GM23338 (cell line): ENCODE measurements at regions not wholly inside any gene's neighbourhood (a gene's known extent, or its start where the extent isn't known, plus 50 kb on each side); places are given as distances from the start of the nearest gene placed in this dataset.
"Not testable (repeated sequence)": the region's sequence is repeated elsewhere in the genome, so short reads cannot be mapped to it uniquely, and the experiment has no call there.

ENCODE experiments used
- ATAC-seq: fragments of 200-7000 bp; cut with Tn5 transposase; 3 replicates; pipeline ENCODE4 v1.9.1; 2020
- DNase-seq: peaks from one replicate; pipeline ENCODE4 v3.0.0-alpha.2; 2015; ENCODE audit warnings: low spot score
- H2AFZ ChIP-seq: fragments of 200-600 bp; sonication (generic); 2 replicates; pipeline ENCODE4 v1.8.0; 2016; ENCODE audit warnings: antibody characterized with exemption, mild to moderate bottlenecking, moderate library complexity
- H3F3A ChIP-seq: fragments of 200-600 bp; sonication (generic); replicated peaks from 2 replicates; pipeline ENCODE4 v1.8.0; 2017; ENCODE audit warnings: antibody characterized with exemption, mixed run types, low read depth
- H3K27ac ChIP-seq: fragments of 200-600 bp; sonication (generic); 2 replicates; pipeline ENCODE4 v1.6.1; 2016; ENCODE audit warnings: low read depth
- H3K27me3 ChIP-seq: fragments of 200-600 bp; sonication (generic); 2 replicates; pipeline ENCODE4 v1.8.0; 2016; ENCODE audit warnings: mild to moderate bottlenecking, mixed run types, moderate library complexity; ENCODE audit not compliant: insufficient read depth
- H3K36me3 ChIP-seq: fragments of 200-600 bp; sonication (generic); 2 replicates; pipeline ENCODE4 v1.8.0; 2016; ENCODE audit warnings: mild to moderate bottlenecking; ENCODE audit not compliant: insufficient read depth
- H3K4me1 ChIP-seq: fragments of 200-600 bp; sonication (generic); 2 replicates; pipeline ENCODE4 v1.8.0; 2016; ENCODE audit warnings: mild to moderate bottlenecking, moderate library complexity; ENCODE audit not compliant: insufficient read depth
- H3K4me2 ChIP-seq: fragments of 200-600 bp; sonication (generic); 2 replicates; pipeline ENCODE4 v1.7.1; 2017; ENCODE audit warnings: mixed run types
- H3K4me3 ChIP-seq: fragments of 200-600 bp; sonication (generic); 2 replicates; pipeline ENCODE4 v1.6.1; 2016; ENCODE audit warnings: mixed run types
- H3K79me2 ChIP-seq: fragments of 200-600 bp; sonication (generic); replicated peaks from 2 replicates; pipeline ENCODE4 v1.8.0; 2017; ENCODE audit warnings: mild to moderate bottlenecking; ENCODE audit not compliant: insufficient read depth
- H3K9me2 ChIP-seq: fragments of 200-600 bp; sonication (generic); 2 replicates; pipeline ENCODE4 v1.8.0; 2017; ENCODE audit not compliant: insufficient read depth
- H4K20me1 ChIP-seq: fragments of 200-600 bp; sonication (generic); replicated peaks from 2 replicates; pipeline ENCODE4 v1.8.0; 2017; ENCODE audit warnings: mild to moderate bottlenecking; ENCODE audit not compliant: insufficient read depth
- H3K27ac Mint-ChIP-seq: 2 replicates; pipeline ENCODE4 v1.8.0; 2020; ENCODE audit warnings: inconsistent platforms, mild to moderate bottlenecking, moderate library complexity, mixed read lengths
- H3K27me3 Mint-ChIP-seq: 3 replicates; pipeline ENCODE4 v1.8.0; 2022; ENCODE audit warnings: low read depth, mild to moderate bottlenecking, moderate library complexity, mixed read lengths, inconsistent platforms; ENCODE audit not compliant: insufficient read depth, poor library complexity
- H3K36me3 Mint-ChIP-seq: 3 replicates; pipeline ENCODE4 v1.8.0; 2021; ENCODE audit warnings: low read depth, mild to moderate bottlenecking, inconsistent platforms, moderate library complexity, mixed read lengths
- H3K4me1 Mint-ChIP-seq: 3 replicates; pipeline ENCODE4 v1.8.0; 2020; ENCODE audit warnings: mild to moderate bottlenecking, inconsistent platforms, mixed read lengths
- H3K4me3 Mint-ChIP-seq: 3 replicates; pipeline ENCODE4 v1.8.0; 2021; ENCODE audit warnings: moderate library complexity, mild to moderate bottlenecking, inconsistent platforms, mixed read lengths
- H3K9me3 Mint-ChIP-seq: 3 replicates; pipeline ENCODE4 v1.8.0; 2020; ENCODE audit warnings: moderate library complexity, mild to moderate bottlenecking, inconsistent platforms, mixed read lengths
- EZH2 ChIP-seq: fragments of 200-600 bp; sonication (generic); IDR thresholded peaks from one replicate; pipeline ENCODE4 v1.8.0; 2017; ENCODE audit warnings: antibody characterized with exemption, mild to moderate bottlenecking, low read depth; ENCODE audit not compliant: unreplicated experiment
- JUNB ChIP-seq: IDR thresholded peaks from one replicate; pipeline ENCODE4 v1.6.1; 2016; ENCODE audit warnings: antibody characterized with exemption; ENCODE audit not compliant: unreplicated experiment
- NANOG ChIP-seq: IDR thresholded peaks from 2 replicates; pipeline ENCODE4 v1.6.1; 2016; ENCODE audit warnings: antibody characterized with exemption, borderline replicate concordance
- STAT1 ChIP-seq: IDR thresholded peaks from one replicate; pipeline ENCODE4 v1.6.1; 2016; ENCODE audit warnings: antibody characterized with exemption; ENCODE audit not compliant: unreplicated experiment
- TF ChIP-seq, protein P1 (sequence below): fragments of 250-450 bp; sonication (Bioruptor Pico); IDR thresholded peaks from 2 replicates; pipeline ENCODE4 v1.5.0; 2020; ENCODE audit warnings: mild to moderate bottlenecking, moderate library complexity
- TF ChIP-seq, protein P2 (sequence below): IDR thresholded peaks from 2 replicates; pipeline ENCODE4 v1.6.1; 2016; ENCODE audit warnings: antibody characterized with exemption
- TF ChIP-seq, protein P3 (sequence below), 2 experiments: fragments of 200-600 bp in 1 of 2; sonication (generic) in 1 of 2; conservative IDR thresholded peaks; 2 replicates each; pipeline versions ENCODE4 v1.5.1 to v1.6.1; 2016 to 2017; ENCODE audit warnings: antibody characterized with exemption in 2 of 2, low read depth in 2 of 2, mild to moderate bottlenecking in 2 of 2, moderate library complexity in 1 of 2

DNA sequence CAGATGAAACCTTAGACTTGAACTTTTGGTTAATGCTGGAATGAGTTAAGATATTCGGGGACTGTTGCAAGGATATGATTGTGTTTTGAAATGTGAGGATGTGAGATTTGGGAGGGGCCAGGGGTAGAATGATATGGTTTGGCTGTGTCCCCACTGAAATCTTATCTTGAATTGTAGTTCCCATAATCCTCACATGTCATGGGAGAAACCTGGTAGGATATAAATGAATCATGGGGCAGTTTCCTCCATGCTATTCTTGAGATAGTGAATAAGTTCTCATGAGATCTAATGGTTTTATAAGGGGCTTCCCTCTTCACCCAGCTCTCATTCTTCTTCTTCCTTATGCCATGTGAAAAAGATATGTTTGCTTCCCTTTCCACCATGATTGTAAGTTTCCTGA is 158.0 kb downstream of the MREG start:
- not testable (repeated sequence) for H3K4me1 ChIP-seq, H3K27ac ChIP-seq, H3F3A ChIP-seq, H3K27ac Mint-ChIP-seq, H2AFZ ChIP-seq, H3K4me3 ChIP-seq, H3K4me3 Mint-ChIP-seq, DNase-seq, H3K79me2 ChIP-seq, ATAC-seq, H3K27me3 ChIP-seq, H3K36me3 ChIP-seq, H4K20me1 ChIP-seq, H3K27me3 Mint-ChIP-seq, H3K4me2 ChIP-seq, H3K4me1 Mint-ChIP-seq
- peaks cover 11% of the 10 kb centered on the region for H3K9me2 ChIP-seq
- peaks cover 15% of the 10 kb centered on the region for H3K36me3 Mint-ChIP-seq
- peaks cover 24% of the 10 kb centered on the region for H3K9me3 Mint-ChIP-seq

DNA sequence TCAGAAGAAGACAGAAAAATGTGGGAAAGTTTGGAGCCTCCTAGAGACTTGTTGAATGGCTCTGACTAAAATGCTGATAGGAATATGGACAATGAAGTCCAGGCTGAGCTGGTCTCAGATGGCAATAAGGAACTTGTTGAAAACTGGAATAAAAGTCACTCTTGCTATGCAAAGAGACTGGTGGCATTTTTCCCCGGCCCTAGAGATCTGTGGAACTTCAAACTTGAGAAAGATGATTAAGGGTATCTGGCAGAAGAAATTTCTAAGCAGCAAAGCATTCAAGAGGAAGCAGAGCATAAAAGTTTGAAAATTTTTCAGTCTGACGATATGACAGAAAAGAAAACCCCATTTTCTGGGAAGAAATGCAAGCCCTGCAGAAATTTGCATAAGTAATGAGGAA is 159.3 kb downstream of the MREG start:
- ATAC-seq (no peak), DNase-seq (no peak)
- H3K9me2 ChIP-seq, result peaks cover 5% of the 10 kb centered on the region; the same call in 1 of the 2 replicates
- H3K4me1 Mint-ChIP-seq, result no peaks in the 10 kb centered on the region; the same call in 2 of the 3 replicates
- H3K4me3 ChIP-seq, result no peak overlapping the region
- H3K27me3 Mint-ChIP-seq, result peaks cover 3% of the 10 kb centered on the region
- H3K4me3 Mint-ChIP-seq, result no peak overlapping the region
- H3K27me3 ChIP-seq, result no peaks in the 10 kb centered on the region
- no peaks in the 10 kb centered on the region for H3K79me2 ChIP-seq
- H4K20me1 ChIP-seq, result no peaks in the 10 kb centered on the region
- TF ChIP-seq STAT1 (no peak), JUNB (no peak), NANOG (no peak), EZH2 (no peak)
- TF ChIP-seq, protein P1, sequence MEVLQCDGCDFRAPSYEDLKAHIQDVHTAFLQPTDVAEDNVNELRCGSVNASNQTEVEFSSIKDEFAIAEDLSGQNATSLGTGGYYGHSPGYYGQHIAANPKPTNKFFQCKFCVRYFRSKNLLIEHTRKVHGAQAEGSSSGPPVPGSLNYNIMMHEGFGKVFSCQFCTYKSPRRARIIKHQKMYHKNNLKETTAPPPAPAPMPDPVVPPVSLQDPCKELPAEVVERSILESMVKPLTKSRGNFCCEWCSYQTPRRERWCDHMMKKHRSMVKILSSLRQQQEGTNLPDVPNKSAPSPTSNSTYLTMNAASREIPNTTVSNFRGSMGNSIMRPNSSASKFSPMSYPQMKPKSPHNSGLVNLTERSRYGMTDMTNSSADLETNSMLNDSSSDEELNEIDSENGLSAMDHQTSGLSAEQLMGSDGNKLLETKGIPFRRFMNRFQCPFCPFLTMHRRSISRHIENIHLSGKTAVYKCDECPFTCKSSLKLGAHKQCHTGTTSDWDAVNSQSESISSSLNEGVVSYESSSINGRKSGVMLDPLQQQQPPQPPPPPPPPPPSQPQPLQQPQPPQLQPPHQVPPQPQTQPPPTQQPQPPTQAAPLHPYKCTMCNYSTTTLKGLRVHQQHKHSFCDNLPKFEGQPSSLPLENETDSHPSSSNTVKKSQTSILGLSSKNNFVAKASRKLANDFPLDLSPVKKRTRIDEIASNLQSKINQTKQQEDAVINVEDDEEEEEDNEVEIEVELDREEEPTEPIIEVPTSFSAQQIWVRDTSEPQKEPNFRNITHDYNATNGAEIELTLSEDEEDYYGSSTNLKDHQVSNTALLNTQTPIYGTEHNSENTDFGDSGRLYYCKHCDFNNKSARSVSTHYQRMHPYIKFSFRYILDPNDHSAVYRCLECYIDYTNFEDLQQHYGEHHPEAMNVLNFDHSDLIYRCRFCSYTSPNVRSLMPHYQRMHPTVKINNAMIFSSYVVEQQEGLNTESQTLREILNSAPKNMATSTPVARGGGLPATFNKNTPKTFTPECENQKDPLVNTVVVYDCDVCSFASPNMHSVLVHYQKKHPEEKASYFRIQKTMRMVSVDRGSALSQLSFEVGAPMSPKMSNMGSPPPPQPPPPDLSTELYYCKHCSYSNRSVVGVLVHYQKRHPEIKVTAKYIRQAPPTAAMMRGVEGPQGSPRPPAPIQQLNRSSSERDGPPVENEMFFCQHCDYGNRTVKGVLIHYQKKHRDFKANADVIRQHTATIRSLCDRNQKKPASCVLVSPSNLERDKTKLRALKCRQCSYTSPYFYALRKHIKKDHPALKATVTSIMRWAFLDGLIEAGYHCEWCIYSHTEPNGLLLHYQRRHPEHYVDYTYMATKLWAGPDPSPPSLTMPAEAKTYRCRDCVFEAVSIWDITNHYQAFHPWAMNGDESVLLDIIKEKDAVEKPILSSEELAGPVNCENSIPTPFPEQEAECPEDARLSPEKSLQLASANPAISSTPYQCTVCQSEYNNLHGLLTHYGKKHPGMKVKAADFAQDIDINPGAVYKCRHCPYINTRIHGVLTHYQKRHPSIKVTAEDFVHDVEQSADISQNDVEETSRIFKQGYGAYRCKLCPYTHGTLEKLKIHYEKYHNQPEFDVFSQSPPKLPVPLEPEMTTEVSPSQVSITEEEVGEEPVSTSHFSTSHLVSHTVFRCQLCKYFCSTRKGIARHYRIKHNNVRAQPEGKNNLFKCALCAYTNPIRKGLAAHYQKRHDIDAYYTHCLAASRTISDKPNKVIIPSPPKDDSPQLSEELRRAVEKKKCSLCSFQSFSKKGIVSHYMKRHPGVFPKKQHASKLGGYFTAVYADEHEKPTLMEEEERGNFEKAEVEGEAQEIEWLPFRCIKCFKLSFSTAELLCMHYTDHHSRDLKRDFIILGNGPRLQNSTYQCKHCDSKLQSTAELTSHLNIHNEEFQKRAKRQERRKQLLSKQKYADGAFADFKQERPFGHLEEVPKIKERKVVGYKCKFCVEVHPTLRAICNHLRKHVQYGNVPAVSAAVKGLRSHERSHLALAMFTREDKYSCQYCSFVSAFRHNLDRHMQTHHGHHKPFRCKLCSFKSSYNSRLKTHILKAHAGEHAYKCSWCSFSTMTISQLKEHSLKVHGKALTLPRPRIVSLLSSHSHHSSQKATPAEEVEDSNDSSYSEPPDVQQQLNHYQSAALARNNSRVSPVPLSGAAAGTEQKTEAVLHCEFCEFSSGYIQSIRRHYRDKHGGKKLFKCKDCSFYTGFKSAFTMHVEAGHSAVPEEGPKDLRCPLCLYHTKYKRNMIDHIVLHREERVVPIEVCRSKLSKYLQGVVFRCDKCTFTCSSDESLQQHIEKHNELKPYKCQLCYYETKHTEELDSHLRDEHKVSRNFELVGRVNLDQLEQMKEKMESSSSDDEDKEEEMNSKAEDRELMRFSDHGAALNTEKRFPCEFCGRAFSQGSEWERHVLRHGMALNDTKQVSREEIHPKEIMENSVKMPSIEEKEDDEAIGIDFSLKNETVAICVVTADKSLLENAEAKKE (CRISPR knock-in tag), result no peak
- TF ChIP-seq, protein P2, sequence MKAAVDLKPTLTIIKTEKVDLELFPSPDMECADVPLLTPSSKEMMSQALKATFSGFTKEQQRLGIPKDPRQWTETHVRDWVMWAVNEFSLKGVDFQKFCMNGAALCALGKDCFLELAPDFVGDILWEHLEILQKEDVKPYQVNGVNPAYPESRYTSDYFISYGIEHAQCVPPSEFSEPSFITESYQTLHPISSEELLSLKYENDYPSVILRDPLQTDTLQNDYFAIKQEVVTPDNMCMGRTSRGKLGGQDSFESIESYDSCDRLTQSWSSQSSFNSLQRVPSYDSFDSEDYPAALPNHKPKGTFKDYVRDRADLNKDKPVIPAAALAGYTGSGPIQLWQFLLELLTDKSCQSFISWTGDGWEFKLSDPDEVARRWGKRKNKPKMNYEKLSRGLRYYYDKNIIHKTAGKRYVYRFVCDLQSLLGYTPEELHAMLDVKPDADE, result no peak
- TF ChIP-seq, protein P3, sequence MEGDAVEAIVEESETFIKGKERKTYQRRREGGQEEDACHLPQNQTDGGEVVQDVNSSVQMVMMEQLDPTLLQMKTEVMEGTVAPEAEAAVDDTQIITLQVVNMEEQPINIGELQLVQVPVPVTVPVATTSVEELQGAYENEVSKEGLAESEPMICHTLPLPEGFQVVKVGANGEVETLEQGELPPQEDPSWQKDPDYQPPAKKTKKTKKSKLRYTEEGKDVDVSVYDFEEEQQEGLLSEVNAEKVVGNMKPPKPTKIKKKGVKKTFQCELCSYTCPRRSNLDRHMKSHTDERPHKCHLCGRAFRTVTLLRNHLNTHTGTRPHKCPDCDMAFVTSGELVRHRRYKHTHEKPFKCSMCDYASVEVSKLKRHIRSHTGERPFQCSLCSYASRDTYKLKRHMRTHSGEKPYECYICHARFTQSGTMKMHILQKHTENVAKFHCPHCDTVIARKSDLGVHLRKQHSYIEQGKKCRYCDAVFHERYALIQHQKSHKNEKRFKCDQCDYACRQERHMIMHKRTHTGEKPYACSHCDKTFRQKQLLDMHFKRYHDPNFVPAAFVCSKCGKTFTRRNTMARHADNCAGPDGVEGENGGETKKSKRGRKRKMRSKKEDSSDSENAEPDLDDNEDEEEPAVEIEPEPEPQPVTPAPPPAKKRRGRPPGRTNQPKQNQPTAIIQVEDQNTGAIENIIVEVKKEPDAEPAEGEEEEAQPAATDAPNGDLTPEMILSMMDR (conservative IDR thresholded peaks at IDR 0.05; ENCODE audit: low read depth in 2 of 2), result no peak
- no peak overlapping the region for H3K27ac Mint-ChIP-seq
- no peaks in the 10 kb centered on the region for H3K36me3 ChIP-seq
- H3F3A ChIP-seq, result no peaks in the 10 kb centered on the region
- H3K27ac ChIP-seq, result no peak overlapping the region
- H3K4me2 ChIP-seq, result no peak overlapping the region
- H2AFZ ChIP-seq, result no peak overlapping the region
- H3K4me1 ChIP-seq, result peaks cover 5% of the 10 kb centered on the region; the same call in 1 of the 2 replicates
- peaks cover 24% of the 10 kb centered on the region for H3K9me3 Mint-ChIP-seq
- peaks cover 15% of the 10 kb centered on the region for H3K36me3 Mint-ChIP-seq
